Brain microvascular endothelial cell (primary cell): ENCODE measurements at regions not wholly inside any gene's neighbourhood (a gene's known extent, or its start where the extent isn't known, plus 50 kb on each side); places are given as distances from the start of the nearest gene placed in this dataset.

Experiments
- DNase-seq: peaks from one replicate; pipeline ENCODE4 v3.0.0-alpha.2; 2020
- H3K27ac ChIP-seq: fragments of 250-450 bp; sonication (Bioruptor Pico); 2 replicates; pipeline ENCODE4 v1.5.1; 2020; ENCODE audit warnings: mild to moderate bottlenecking, moderate library complexity
- H3K27me3 ChIP-seq: fragments of 250-450 bp; sonication (Bioruptor Pico); replicated peaks from 2 replicates; pipeline ENCODE4 v1.5.1; 2020; ENCODE audit warnings: mild to moderate bottlenecking
- H3K36me3 ChIP-seq: fragments of 250-450 bp; sonication (Bioruptor Pico); replicated peaks from 2 replicates; pipeline ENCODE4 v1.5.1; 2020; ENCODE audit warnings: mild to moderate bottlenecking
- H3K4me3 ChIP-seq: 2 replicates; pipeline ENCODE4 v1.5.1; 2011; ENCODE audit warnings: low read depth, mild to moderate bottlenecking, control low read depth, low read length, moderate library complexity
- in situ Hi-C: cut with HindIII; loops from 2 replicates; pipeline ENCODE4 v1.10.0; 2017; ENCODE audit warnings: low sequenced_read_pairs, low pct_ligation_motif_present
- TF ChIP-seq, protein P1 (sequence below): IDR thresholded peaks from 2 replicates; pipeline ENCODE4 v1.5.1; 2011; ENCODE audit warnings: low read depth, mild to moderate bottlenecking, moderate library complexity, low read length, control low read depth, inconsistent platforms; ENCODE audit errors: missing control alignments

GRCh38 chr4:31139767-31140166, 419.6 kb downstream of the PCDH7 start:
- DNase-seq = no peak
- TF ChIP-seq, protein P1, sequence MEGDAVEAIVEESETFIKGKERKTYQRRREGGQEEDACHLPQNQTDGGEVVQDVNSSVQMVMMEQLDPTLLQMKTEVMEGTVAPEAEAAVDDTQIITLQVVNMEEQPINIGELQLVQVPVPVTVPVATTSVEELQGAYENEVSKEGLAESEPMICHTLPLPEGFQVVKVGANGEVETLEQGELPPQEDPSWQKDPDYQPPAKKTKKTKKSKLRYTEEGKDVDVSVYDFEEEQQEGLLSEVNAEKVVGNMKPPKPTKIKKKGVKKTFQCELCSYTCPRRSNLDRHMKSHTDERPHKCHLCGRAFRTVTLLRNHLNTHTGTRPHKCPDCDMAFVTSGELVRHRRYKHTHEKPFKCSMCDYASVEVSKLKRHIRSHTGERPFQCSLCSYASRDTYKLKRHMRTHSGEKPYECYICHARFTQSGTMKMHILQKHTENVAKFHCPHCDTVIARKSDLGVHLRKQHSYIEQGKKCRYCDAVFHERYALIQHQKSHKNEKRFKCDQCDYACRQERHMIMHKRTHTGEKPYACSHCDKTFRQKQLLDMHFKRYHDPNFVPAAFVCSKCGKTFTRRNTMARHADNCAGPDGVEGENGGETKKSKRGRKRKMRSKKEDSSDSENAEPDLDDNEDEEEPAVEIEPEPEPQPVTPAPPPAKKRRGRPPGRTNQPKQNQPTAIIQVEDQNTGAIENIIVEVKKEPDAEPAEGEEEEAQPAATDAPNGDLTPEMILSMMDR = no peak
- Histone ChIP-seq H3K36me3 (no peaks in the 10 kb centered on the region), H3K27me3 (no peaks in the 10 kb centered on the region), H3K4me3 (no peak overlapping the region), H3K27ac (no peak overlapping the region)
- in situ Hi-C loops = no loop called here

- no peak overlapping the region for H3K27ac ChIP-seq
- TF ChIP-seq, protein P1 = no peak
- no peaks in the 10 kb centered on the region for H3K36me3 ChIP-seq
- H3K27me3 ChIP-seq = no peaks in the 10 kb centered on the region
- in situ Hi-C loops = no loop called here
- H3K4me3 ChIP-seq = no peak overlapping the region
- no peak for DNase-seq
Observed at GRCh38 chr4:31141095-31141831, 421.1 kb downstream of the PCDH7 start.

GRCh38 chr4:31141832-31142142, 421.6 kb downstream of the PCDH7 start:
- H3K36me3 ChIP-seq = no peaks in the 10 kb centered on the region
- TF ChIP-seq, protein P1 = no peak
- no peak for DNase-seq
- H3K4me3 ChIP-seq = no peak overlapping the region
- H3K27ac ChIP-seq = no peak overlapping the region
- in situ Hi-C loops = no loop called here
- H3K27me3 ChIP-seq = no peaks in the 10 kb centered on the region

- in situ Hi-C loops = no loop called here
- H3K36me3 ChIP-seq = no peaks in the 10 kb centered on the region
- no peak overlapping the region for H3K27ac ChIP-seq
- no peak overlapping the region for H3K4me3 ChIP-seq
- TF ChIP-seq, protein P1 = no peak
- H3K27me3 ChIP-seq = no peaks in the 10 kb centered on the region
- no peak for DNase-seq
Observed at GRCh38 chr4:31146366-31146765, 426.2 kb downstream of the PCDH7 start.

DNA sequence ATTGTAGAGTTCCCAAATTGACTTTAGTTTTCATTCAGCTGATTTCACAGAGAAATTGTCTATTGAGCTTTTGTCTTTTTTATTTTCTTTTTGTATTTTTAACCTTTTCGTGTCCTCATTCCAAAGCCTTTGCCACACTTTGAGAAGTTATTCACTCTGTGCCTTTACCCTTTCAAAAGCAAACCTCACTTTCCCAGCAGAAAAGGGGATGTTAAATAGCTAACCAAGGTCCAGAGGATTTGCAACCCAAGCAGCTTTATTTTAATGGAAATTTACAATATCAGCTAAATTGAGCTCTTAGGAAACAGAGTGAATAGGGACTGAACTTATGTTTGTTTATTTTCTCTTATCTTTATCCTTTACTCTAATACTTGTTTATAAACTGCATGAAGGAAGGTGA, 428.8 kb downstream of the PCDH7 start:
- H3K27ac ChIP-seq = no peak overlapping the region

GRCh38 chr4:31156221-31156620, 436.1 kb downstream of the PCDH7 start:
- Histone ChIP-seq H3K4me3 (no peak overlapping the region), H3K36me3 (no peaks in the 10 kb centered on the region), H3K27ac (no peak overlapping the region), H3K27me3 (no peaks in the 10 kb centered on the region)
- no peak for DNase-seq
- TF ChIP-seq, protein P1 = no peak
- in situ Hi-C loops = no loop called here

More for the DNA sequence above, 428.8 kb downstream of the PCDH7 start:
- H3K4me3 ChIP-seq = no peak overlapping the region
- H3K27me3 ChIP-seq = no peaks in the 10 kb centered on the region
- in situ Hi-C loops = no loop called here
- TF ChIP-seq, protein P1 = no peak
- DNase-seq = no peak
- no peaks in the 10 kb centered on the region for H3K36me3 ChIP-seq
